ENCODE measurements at regions not wholly inside any gene's neighbourhood (a gene's known extent, or its start where the extent isn't known, plus 50 kb on each side); places are given as distances from the start of the nearest gene placed in this dataset.

DNA sequence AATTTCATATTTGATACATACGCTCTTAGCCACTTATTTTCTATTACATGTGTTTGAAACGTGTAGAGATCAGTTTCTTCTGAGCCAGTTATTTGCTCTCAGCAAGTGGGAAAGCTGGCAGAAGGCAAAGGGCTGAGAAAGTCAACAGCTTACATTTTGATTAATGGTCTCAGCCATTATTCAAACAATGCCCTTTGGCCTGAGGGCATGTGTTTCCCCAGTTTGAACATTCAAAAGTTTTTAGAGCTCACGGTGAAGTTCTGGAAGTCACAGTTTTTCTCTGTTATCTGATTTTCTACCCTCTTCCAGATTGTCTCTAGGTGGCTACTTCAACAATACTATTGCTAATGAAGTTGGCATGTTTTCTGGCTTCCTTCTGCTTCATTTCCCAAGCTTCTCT lies 591.8 kb upstream of the CPEB2 start (continued):
- TF ChIP-seq RFX5 (IDR thresholded peaks at IDR 0.05; ENCODE audit: borderline replicate concordance, low read depth, low read length) (no peak), HDAC6 (IDR thresholded peaks at IDR 0.05; ENCODE audit: low read depth, low read length) (no peak), SIN3A (conservative IDR thresholded peaks at IDR 0.05 in 1 of 2, IDR thresholded peaks at IDR 0.05 in 1 of 2; ENCODE audit: low read depth in 1 of 2, low read length in 2 of 2) (no peak)

Measured in H1 (cell line).